Endodermal cell (in vitro differentiated cells): ENCODE measurements at regions not wholly inside any gene's neighbourhood (a gene's known extent, or its start where the extent isn't known, plus 50 kb on each side); places are given as distances from the start of the nearest gene placed in this dataset.

Experiments
- DNase-seq: peaks from one replicate; pipeline ENCODE4 v3.0.0-alpha.2; 2017
- H3K27ac ChIP-seq: 2 replicates; pipeline ENCODE4 v1.5.1; 2013; ENCODE audit warnings: mild to moderate bottlenecking, low read depth, low read length, moderate library complexity
- H3K27me3 ChIP-seq: 2 replicates; pipeline ENCODE4 v1.6.1; 2013; ENCODE audit warnings: mild to moderate bottlenecking, low read length, moderate library complexity; ENCODE audit not compliant: insufficient read depth, control insufficient read depth, poor library complexity, severe bottlenecking
- H3K36me3 ChIP-seq: 2 replicates; pipeline ENCODE4 v1.7.0; 2013; ENCODE audit warnings: mild to moderate bottlenecking, low read length, moderate library complexity; ENCODE audit not compliant: control insufficient read depth, insufficient read depth
- H3K4me1 ChIP-seq: one replicate; pipeline ENCODE4 v1.7.0; 2013; ENCODE audit warnings: low read length; ENCODE audit not compliant: control insufficient read depth, insufficient read depth
- H3K4me3 ChIP-seq: 2 replicates; pipeline ENCODE4 v1.5.1; 2013; ENCODE audit warnings: mild to moderate bottlenecking, low read length, moderate library complexity
- H3K9ac ChIP-seq: 2 replicates; pipeline ENCODE4 v1.6.1; 2013; ENCODE audit warnings: mild to moderate bottlenecking, low read length, moderate library complexity; ENCODE audit not compliant: poor library complexity, severe bottlenecking; ENCODE audit errors: extremely low read depth
- H3K9me3 ChIP-seq: 2 replicates; pipeline ENCODE4 v1.6.1; 2013; ENCODE audit warnings: mild to moderate bottlenecking, low read length, moderate library complexity; ENCODE audit not compliant: control insufficient read depth
- H3K27ac Mint-ChIP-seq: 2 replicates; pipeline ENCODE4 v1.8.0; 2020; ENCODE audit warnings: mixed read lengths
- H3K27me3 Mint-ChIP-seq: 2 replicates; pipeline ENCODE4 v1.8.0; 2021; ENCODE audit warnings: mild to moderate bottlenecking, mixed read lengths; ENCODE audit not compliant: insufficient read depth
- H3K36me3 Mint-ChIP-seq: 2 replicates; pipeline ENCODE4 v1.8.0; 2020; ENCODE audit warnings: low read depth, mixed read lengths
- H3K4me1 Mint-ChIP-seq: 2 replicates; pipeline ENCODE4 v1.8.0; 2020; ENCODE audit warnings: mixed read lengths
- H3K4me3 Mint-ChIP-seq: 2 replicates; pipeline ENCODE4 v1.8.0; 2020; ENCODE audit warnings: mild to moderate bottlenecking, moderate library complexity, mixed read lengths
- H3K9me3 Mint-ChIP-seq: 2 replicates; pipeline ENCODE4 v1.8.0; 2020; ENCODE audit warnings: mild to moderate bottlenecking, mixed read lengths
- CTCF ChIP-seq: fragments of 200-600 bp; sonication (generic); conservative IDR thresholded peaks from 2 replicates; pipeline ENCODE4 v1.5.0; 2021; ENCODE audit warnings: antibody characterized with exemption, mild to moderate bottlenecking
- WGBS, 2 experiments: methylation state at CpG; one replicate each; pipeline versions ENCODE4 v1.1.5 to v1.1.7; 2013; ENCODE audit warnings: missing lambda C conversion rate in 2 of 2, mixed read lengths in 1 of 2; ENCODE audit not compliant: insufficient coverage in 1 of 2, insufficient read length in 1 of 2; 5-methylcytosine and 5-hydroxymethylcytosine counted together

DNA sequence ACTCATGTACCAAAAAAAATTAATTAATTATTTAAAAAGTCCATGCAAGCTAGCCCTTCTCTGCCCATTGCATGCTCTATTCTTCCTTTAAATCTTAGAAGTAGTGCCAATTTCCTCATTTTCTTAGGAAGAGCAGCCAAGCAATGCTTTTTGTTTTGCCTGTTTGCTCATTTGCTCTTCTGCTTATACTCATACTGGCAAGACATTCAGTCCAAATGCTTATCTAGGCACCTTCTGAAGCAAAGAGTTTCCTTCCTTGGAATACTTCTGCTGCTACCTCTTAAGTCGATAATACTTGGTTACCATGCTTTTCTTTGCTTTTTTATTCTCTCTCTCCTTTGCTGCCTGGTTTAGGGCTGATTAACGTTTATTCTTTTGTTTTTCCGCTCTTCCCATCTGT, 1318.3 kb downstream of the AACS start:
- Mint-ChIP-seq H3K27me3 (no peaks in the 10 kb centered on the region), H3K36me3 (no peaks in the 10 kb centered on the region), H3K9me3 (peaks cover 11% of the 10 kb centered on the region), H3K4me1 (no peaks in the 10 kb centered on the region), H3K4me3 (no peak overlapping the region), H3K27ac (no peak overlapping the region)
- WGBS, 2 experiments = 95 to 100% methylated on average over 1 to 3 of the region's 3 CpGs
- H3K9me3 ChIP-seq = no peaks in the 10 kb centered on the region
- no peak for DNase-seq
- no peaks in the 10 kb centered on the region for H3K4me1 ChIP-seq
- H3K27ac ChIP-seq = no peak overlapping the region
- H3K4me3 ChIP-seq = no peak overlapping the region
- TF ChIP-seq CTCF = no peak
- H3K27me3 ChIP-seq = no peaks in the 10 kb centered on the region
- no peak overlapping the region for H3K9ac ChIP-seq
- H3K36me3 ChIP-seq = no peaks in the 10 kb centered on the region

DNA sequence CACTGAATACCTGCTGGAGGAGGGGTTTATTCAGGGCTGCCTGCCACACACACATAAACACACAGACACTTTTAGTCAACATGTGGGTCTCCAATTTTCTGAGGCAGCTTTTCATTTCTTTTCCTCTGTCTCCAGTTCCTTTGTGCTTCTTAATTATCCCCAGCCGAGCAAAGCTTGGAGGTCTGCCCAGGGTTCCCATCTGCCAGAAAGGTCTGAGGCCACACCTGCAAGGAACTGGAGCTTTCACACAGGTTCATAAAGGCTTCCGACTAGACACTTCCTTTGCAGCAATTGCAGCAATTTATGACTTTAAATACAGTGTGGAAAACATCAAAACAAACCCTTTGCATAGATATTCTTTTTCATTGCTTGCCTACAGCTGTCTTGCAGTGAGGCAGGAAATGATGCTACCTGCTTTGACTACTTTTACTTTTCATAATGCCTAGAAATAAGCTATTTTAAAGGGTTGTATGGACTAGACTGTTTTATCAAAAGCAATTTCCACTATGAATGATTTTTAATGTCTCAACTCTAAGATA, 1318.9 kb downstream of the AACS start:
- Histone ChIP-seq H3K9me3 (no peaks in the 10 kb centered on the region), H3K4me1 (no peaks in the 10 kb centered on the region), H3K27me3 (no peaks in the 10 kb centered on the region), H3K4me3 (no peak overlapping the region), H3K36me3 (no peaks in the 10 kb centered on the region), H3K27ac (no peak overlapping the region), H3K9ac (no peak overlapping the region)
- Mint-ChIP-seq H3K36me3 (no peaks in the 10 kb centered on the region), H3K4me1 (no peaks in the 10 kb centered on the region), H3K27ac (no peak overlapping the region), H3K4me3 (no peak overlapping the region), H3K27me3 (no peaks in the 10 kb centered on the region), H3K9me3 (peaks cover 11% of the 10 kb centered on the region)
- WGBS, 2 experiments = 73 to 77% methylated on average over 2 of the region's 2 CpGs
- no peak for DNase-seq
- no peak for TF ChIP-seq CTCF

DNA sequence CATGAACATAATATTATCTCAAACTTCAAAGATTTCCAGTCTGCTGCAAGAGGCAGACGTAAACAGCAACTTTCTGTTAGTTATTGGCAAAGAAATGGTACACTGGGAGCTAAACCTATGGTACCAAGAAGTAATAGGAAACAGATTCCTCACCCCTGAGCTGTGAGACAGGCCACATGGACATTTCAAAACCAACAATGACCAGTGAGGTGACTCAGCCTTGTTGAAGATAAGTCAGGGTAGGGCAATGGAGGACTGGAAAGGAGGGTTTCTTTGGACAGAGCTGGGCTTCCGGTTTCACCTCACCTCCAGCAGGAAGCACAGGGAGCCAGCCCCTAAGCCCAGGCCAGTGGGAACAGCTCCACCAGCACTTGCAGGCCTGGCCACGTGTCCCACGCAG, 1320.5 kb downstream of the AACS start:
- no peak overlapping the region for H3K27ac Mint-ChIP-seq
- H3K4me3 Mint-ChIP-seq = no peak overlapping the region
- no peak for TF ChIP-seq CTCF
- Histone ChIP-seq H3K27me3 (no peaks in the 10 kb centered on the region), H3K36me3 (no peaks in the 10 kb centered on the region), H3K4me1 (no peaks in the 10 kb centered on the region), H3K9ac (no peak overlapping the region), H3K27ac (no peak overlapping the region), H3K4me3 (no peak overlapping the region), H3K9me3 (no peaks in the 10 kb centered on the region)
- DNase-seq = no peak
- no peaks in the 10 kb centered on the region for H3K36me3 Mint-ChIP-seq
- no peaks in the 10 kb centered on the region for H3K27me3 Mint-ChIP-seq
- 86 to 96% methylated on average over 3 to 4 of the region's 4 CpGs for WGBS, 2 experiments
- H3K4me1 Mint-ChIP-seq = no peaks in the 10 kb centered on the region
- H3K9me3 Mint-ChIP-seq = peaks cover 11% of the 10 kb centered on the region
